ENCODE measurements at regions not wholly inside any gene's neighbourhood (a gene's known extent, or its start where the extent isn't known, plus 50 kb on each side); places are given as distances from the start of the nearest gene placed in this dataset.

- TF ChIP-seq CTCF (IDR thresholded peaks at IDR 0.05): no peak
- no peak for TF ChIP-seq POLR2A (IDR thresholded peaks at IDR 0.05; ENCODE audit: low read length)
- TF ChIP-seq EP300 (IDR thresholded peaks at IDR 0.05): no peak
- TF ChIP-seq, protein P1, sequence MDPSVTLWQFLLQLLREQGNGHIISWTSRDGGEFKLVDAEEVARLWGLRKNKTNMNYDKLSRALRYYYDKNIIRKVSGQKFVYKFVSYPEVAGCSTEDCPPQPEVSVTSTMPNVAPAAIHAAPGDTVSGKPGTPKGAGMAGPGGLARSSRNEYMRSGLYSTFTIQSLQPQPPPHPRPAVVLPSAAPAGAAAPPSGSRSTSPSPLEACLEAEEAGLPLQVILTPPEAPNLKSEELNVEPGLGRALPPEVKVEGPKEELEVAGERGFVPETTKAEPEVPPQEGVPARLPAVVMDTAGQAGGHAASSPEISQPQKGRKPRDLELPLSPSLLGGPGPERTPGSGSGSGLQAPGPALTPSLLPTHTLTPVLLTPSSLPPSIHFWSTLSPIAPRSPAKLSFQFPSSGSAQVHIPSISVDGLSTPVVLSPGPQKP (IDR thresholded peaks at IDR 0.05; ENCODE audit: low read depth, low read length): no peak
- no peak for TF ChIP-seq ZFP36 (IDR thresholded peaks at IDR 0.05; ENCODE audit: borderline replicate concordance, partially characterized antibody)
- TF ChIP-seq MYC (IDR thresholded peaks at IDR 0.05; ENCODE audit: borderline replicate concordance, low read length): no peak
- TF ChIP-seq, protein P2, sequence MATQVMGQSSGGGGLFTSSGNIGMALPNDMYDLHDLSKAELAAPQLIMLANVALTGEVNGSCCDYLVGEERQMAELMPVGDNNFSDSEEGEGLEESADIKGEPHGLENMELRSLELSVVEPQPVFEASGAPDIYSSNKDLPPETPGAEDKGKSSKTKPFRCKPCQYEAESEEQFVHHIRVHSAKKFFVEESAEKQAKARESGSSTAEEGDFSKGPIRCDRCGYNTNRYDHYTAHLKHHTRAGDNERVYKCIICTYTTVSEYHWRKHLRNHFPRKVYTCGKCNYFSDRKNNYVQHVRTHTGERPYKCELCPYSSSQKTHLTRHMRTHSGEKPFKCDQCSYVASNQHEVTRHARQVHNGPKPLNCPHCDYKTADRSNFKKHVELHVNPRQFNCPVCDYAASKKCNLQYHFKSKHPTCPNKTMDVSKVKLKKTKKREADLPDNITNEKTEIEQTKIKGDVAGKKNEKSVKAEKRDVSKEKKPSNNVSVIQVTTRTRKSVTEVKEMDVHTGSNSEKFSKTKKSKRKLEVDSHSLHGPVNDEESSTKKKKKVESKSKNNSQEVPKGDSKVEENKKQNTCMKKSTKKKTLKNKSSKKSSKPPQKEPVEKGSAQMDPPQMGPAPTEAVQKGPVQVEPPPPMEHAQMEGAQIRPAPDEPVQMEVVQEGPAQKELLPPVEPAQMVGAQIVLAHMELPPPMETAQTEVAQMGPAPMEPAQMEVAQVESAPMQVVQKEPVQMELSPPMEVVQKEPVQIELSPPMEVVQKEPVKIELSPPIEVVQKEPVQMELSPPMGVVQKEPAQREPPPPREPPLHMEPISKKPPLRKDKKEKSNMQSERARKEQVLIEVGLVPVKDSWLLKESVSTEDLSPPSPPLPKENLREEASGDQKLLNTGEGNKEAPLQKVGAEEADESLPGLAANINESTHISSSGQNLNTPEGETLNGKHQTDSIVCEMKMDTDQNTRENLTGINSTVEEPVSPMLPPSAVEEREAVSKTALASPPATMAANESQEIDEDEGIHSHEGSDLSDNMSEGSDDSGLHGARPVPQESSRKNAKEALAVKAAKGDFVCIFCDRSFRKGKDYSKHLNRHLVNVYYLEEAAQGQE (IDR thresholded peaks at IDR 0.05): no peak
- no peak for TF ChIP-seq HDAC2 (IDR thresholded peaks at IDR 0.05)
- peak; percentile 11 for TF ChIP-seq MAFK (IDR thresholded peaks at IDR 0.05; ENCODE audit: partially characterized antibody)
- TF ChIP-seq, protein P3, sequence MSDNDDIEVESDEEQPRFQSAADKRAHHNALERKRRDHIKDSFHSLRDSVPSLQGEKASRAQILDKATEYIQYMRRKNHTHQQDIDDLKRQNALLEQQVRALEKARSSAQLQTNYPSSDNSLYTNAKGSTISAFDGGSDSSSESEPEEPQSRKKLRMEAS (IDR thresholded peaks at IDR 0.05): no peak
- TF ChIP-seq SMC3 (IDR thresholded peaks at IDR 0.05): no peak
- TF ChIP-seq RNF2 (IDR thresholded peaks at IDR 0.05; ENCODE audit: borderline replicate concordance, low read depth): no peak
- TF ChIP-seq ESRRA (IDR thresholded peaks at IDR 0.05; ENCODE audit: borderline replicate concordance, low read length): no peak
These were observed 96.1 kb upstream of the CD82 start for GRCh38 chr11:44469412-44469811.

Measured in A549 (cell line).